ENCODE measurements at regions not wholly inside any gene's neighbourhood (a gene's known extent, or its start where the extent isn't known, plus 50 kb on each side); places are given as distances from the start of the nearest gene placed in this dataset.

DNA sequence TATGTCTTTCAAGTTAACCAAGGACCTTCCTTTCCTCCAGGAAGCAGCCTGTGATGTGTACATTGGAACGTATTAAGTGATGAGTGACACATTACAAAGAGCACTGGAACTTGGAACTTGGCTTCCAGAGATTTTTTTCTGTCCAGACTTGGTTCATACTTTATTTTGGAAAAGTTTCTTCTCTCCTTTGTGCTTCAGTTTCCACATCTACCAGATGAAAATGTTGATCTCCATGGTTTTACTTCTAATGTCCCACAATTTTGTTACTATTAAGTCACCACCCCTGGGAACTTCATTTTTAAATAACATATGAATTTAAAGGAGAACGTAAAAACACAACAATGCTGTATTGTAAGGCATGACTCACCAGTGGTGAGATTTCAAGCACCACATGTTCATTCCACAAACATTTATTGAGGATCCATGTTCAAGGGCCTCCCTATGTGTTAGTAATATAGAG, 290.7 kb upstream of the LMCD1 start:
- TF ChIP-seq EZH2 (IDR thresholded peaks at IDR 0.05; ENCODE audit: insufficient read depth, poor library complexity, severe bottlenecking) (no peak), EZH2phosphoT487 (IDR thresholded peaks at IDR 0.05; ENCODE audit: insufficient read depth, low read depth) (no peak)

Data from GM23248 (cell line).